ENCODE measurements at regions not wholly inside any gene's neighbourhood (a gene's known extent, or its start where the extent isn't known, plus 50 kb on each side); places are given as distances from the start of the nearest gene placed in this dataset.

DNA sequence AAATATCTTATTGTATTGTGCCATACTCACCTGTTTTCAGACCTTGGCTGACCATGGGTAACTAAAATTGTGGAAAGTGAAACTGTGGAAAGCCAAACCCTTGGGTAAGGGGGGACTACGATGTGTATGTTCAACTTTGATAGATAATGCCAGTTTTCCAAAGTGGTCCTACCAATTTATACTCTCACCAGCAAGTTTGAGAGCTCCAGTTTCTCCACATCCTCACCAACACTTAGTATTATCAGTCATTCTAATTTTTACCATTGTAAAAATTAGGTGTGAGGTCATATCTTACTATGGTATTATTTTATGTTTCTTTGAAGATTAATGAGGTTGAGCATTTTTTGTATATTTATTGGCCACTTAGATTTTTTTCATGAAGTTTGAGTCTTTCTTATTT is 346.9 kb upstream of the PODXL start:
- H3K79me2 ChIP-seq (ENCODE audit: insufficient read depth, low read length) = no peaks in the 10 kb centered on the region

GRCh38 chr7:131900785-131901287 is 344.4 kb upstream of the PODXL start:
- Histone ChIP-seq H3K4me2 (ENCODE audit: insufficient read depth, low read length) (no peak overlapping the region), H2AFZ (ENCODE audit: low read depth, low read length) (no peak overlapping the region), H4K20me1 (ENCODE audit: insufficient read depth, low read length) (no peaks in the 10 kb centered on the region), H3K4me3 (ENCODE audit: low read depth in 1 of 2, low read length in 2 of 2) (no peak overlapping the region), H3K36me3 (ENCODE audit: insufficient read depth, low read length) (no peaks in the 10 kb centered on the region), H3K27ac (ENCODE audit: low read length) (no peak overlapping the region), H3K9ac (ENCODE audit: low read depth, low read length) (no peak overlapping the region), H3K9me3 (ENCODE audit: insufficient read depth, low read length, severe bottlenecking) (peaks cover 3% of the 10 kb centered on the region), H3K27me3 (ENCODE audit: insufficient read depth, low read length, poor library complexity) (no peaks in the 10 kb centered on the region), H3K79me2 (ENCODE audit: insufficient read depth, low read length) (no peaks in the 10 kb centered on the region), H3K4me1 (ENCODE audit: insufficient read depth, low read length) (peaks cover 5% of the 10 kb centered on the region; the same call in 1 of the 2 replicates)
- TF ChIP-seq EZH2 (IDR thresholded peaks at IDR 0.05; ENCODE audit: borderline replicate concordance, low read depth, low read length, severe bottlenecking) = no peak
- no peak for TF ChIP-seq CTCF (IDR thresholded peaks at IDR 0.05; ENCODE audit: borderline replicate concordance, extremely low read depth, low read length, poor library complexity, severe bottlenecking)
- DNase-seq (no peak), ATAC-seq (ENCODE audit: insufficient read depth, low read depth) (no peak)

More for the DNA sequence above, 346.9 kb upstream of the PODXL start:
- Histone ChIP-seq H3K9me3 (ENCODE audit: insufficient read depth, low read length, severe bottlenecking) (peaks cover 3% of the 10 kb centered on the region), H3K27me3 (ENCODE audit: insufficient read depth, low read length, poor library complexity) (no peaks in the 10 kb centered on the region), H3K4me2 (ENCODE audit: insufficient read depth, low read length) (no peak overlapping the region), H3K27ac (ENCODE audit: low read length) (no peak overlapping the region), H2AFZ (ENCODE audit: low read depth, low read length) (no peak overlapping the region), H3K36me3 (ENCODE audit: insufficient read depth, low read length) (no peaks in the 10 kb centered on the region), H4K20me1 (ENCODE audit: insufficient read depth, low read length) (no peaks in the 10 kb centered on the region), H3K9ac (ENCODE audit: low read depth, low read length) (no peak overlapping the region), H3K4me1 (ENCODE audit: insufficient read depth, low read length) (no peaks in the 10 kb centered on the region), H3K4me3 (ENCODE audit: low read depth in 1 of 2, low read length in 2 of 2) (no peak overlapping the region)
- no peak for ATAC-seq (ENCODE audit: insufficient read depth, low read depth)
- no peak for TF ChIP-seq CTCF (IDR thresholded peaks at IDR 0.05; ENCODE audit: borderline replicate concordance, extremely low read depth, low read length, poor library complexity, severe bottlenecking)
- TF ChIP-seq EZH2 (IDR thresholded peaks at IDR 0.05; ENCODE audit: borderline replicate concordance, low read depth, low read length, severe bottlenecking) = no peak
- DNase-seq = no peak

- DNase-seq (no peak), ATAC-seq (ENCODE audit: insufficient read depth, low read depth) (no peak)
- Histone ChIP-seq H4K20me1 (ENCODE audit: insufficient read depth, low read length) (no peaks in the 10 kb centered on the region), H3K4me1 (ENCODE audit: insufficient read depth, low read length) (peaks cover 5% of the 10 kb centered on the region; the same call in 1 of the 2 replicates), H3K27ac (ENCODE audit: low read length) (no peak overlapping the region), H3K79me2 (ENCODE audit: insufficient read depth, low read length) (no peaks in the 10 kb centered on the region), H3K4me3 (ENCODE audit: low read depth in 1 of 2, low read length in 2 of 2) (no peak overlapping the region), H3K9ac (ENCODE audit: low read depth, low read length) (no peak overlapping the region), H3K36me3 (ENCODE audit: insufficient read depth, low read length) (no peaks in the 10 kb centered on the region), H2AFZ (ENCODE audit: low read depth, low read length) (no peak overlapping the region), H3K9me3 (ENCODE audit: insufficient read depth, low read length, severe bottlenecking) (peaks cover 3% of the 10 kb centered on the region), H3K27me3 (ENCODE audit: insufficient read depth, low read length, poor library complexity) (no peaks in the 10 kb centered on the region), H3K4me2 (ENCODE audit: insufficient read depth, low read length) (no peak overlapping the region)
- TF ChIP-seq EZH2 (IDR thresholded peaks at IDR 0.05; ENCODE audit: borderline replicate concordance, low read depth, low read length, severe bottlenecking) = no peak
- no peak for TF ChIP-seq CTCF (IDR thresholded peaks at IDR 0.05; ENCODE audit: borderline replicate concordance, extremely low read depth, low read length, poor library complexity, severe bottlenecking)
Measured at GRCh38 chr7:131899271-131900030, 343.0 kb upstream of the PODXL start.
